Stimulated activated naive B cell treated with anti-CD40 and anti-IgM and Interleukin-4, amounts not matched to agents 10 μg/mL and 1 μg/mL and 100 μg/mL, for 72 hours (primary cell): ENCODE measurements at regions not wholly inside any gene's neighbourhood (a gene's known extent, or its start where the extent isn't known, plus 50 kb on each side); places are given as distances from the start of the nearest gene placed in this dataset.
"Not testable (repeated sequence)": the region's sequence is repeated elsewhere in the genome, so short reads cannot be mapped to it uniquely, and the experiment has no call there.

Experiments used
- ATAC-seq, 2 donors: fragments of 150-1000 bp; cut with Tn5 transposase; replicated peaks; 2 replicates each; pipeline ENCODE4 v1.10.0; 2021; ENCODE audit warnings: moderate library complexity in 1 of 2
- DNase-seq: peaks from one replicate; pipeline ENCODE4 v3.0.0; 2021
- H3K27ac Mint-ChIP-seq: one replicate; pipeline ENCODE4 v1.8.0; 2022; ENCODE audit warnings: mild to moderate bottlenecking, mixed read lengths
- H3K27me3 Mint-ChIP-seq, 2 donors: one replicate each; pipeline ENCODE4 v1.8.0; 2022; ENCODE audit warnings: mixed read lengths in 2 of 2
- H3K36me3 Mint-ChIP-seq, 2 donors: one replicate each; pipeline ENCODE4 v1.8.0; 2022; ENCODE audit warnings: mixed read lengths in 2 of 2, mild to moderate bottlenecking in 1 of 2
- H3K4me1 Mint-ChIP-seq, 2 donors: one replicate each; pipeline ENCODE4 v1.8.0; 2022; ENCODE audit warnings: mixed read lengths in 2 of 2, mild to moderate bottlenecking in 1 of 2
- H3K4me3 Mint-ChIP-seq, 2 donors: one replicate each; pipeline ENCODE4 v1.8.0; 2022; ENCODE audit warnings: mild to moderate bottlenecking in 2 of 2, mixed read lengths in 2 of 2, moderate library complexity in 1 of 2
- H3K9me3 Mint-ChIP-seq, 2 donors: one replicate each; pipeline ENCODE4 v1.8.0; 2022; ENCODE audit warnings: mixed read lengths in 2 of 2, mild to moderate bottlenecking in 1 of 2

DNA sequence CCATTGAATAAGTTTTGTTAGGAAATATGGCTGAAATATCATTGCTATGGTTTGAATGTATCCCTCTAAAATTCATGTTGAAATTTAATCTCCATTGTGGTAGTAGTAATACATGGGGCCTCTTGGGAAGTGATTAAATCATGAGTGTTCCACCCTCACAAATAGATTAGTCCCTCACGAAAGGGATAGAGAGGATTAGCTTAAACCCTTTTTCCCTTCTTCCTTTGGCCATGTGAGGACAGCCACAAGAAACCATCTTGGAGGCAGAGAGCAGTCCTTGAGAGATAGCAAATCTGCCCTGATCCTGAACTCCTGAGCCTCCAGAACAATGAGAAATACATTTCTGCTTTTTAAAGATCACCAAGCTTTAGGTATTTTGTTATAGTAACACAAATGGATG lies 274.2 kb downstream of the CDH19 start:
- Mint-ChIP-seq H3K27ac (no peak overlapping the region), H3K4me1 (no peaks in the 10 kb centered on the region), H3K27me3 (no peaks in the 10 kb centered on the region), H3K36me3 (no peaks in the 10 kb centered on the region), H3K4me3 (no peak overlapping the region), H3K9me3 (peaks cover 2 to 3% of the 10 kb centered on the region in 2 donors)
- DNase-seq = no peak
- ATAC-seq = no peak

DNA sequence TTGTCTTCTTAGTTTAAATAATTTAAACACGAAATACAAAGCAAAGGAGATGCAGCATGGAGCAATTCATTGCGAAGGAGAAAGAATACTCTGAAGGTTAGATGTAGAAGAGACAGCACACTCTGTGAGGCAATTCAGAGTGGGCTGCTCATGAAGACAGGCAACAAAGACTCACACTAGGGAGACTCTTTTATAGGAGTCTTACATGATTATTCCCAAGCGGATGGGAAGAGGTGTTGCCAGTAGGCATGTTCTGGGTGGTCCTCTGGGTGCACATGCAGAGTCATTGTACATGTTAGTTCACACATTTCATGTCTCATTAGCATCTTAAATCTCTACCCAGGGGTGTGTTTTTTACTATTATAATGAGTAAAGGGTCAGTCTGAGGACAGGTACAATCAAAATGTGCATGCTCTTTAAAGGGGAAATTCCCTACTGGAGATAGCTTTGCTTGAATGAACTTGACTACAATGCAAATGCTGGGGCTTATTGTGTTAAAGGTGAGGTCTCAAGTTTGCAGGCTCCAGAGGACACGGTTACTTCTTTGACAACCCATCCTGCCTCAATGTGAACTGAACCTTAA lies 275.5 kb downstream of the CDH19 start:
- ATAC-seq (no peak), DNase-seq (no peak)
- peaks cover 2 to 3% of the 10 kb centered on the region in 2 donors for H3K9me3 Mint-ChIP-seq
- H3K27ac Mint-ChIP-seq = no peak overlapping the region
- no peaks in the 10 kb centered on the region for H3K4me1 Mint-ChIP-seq
- H3K36me3 Mint-ChIP-seq = no peaks in the 10 kb centered on the region
- no peaks in the 10 kb centered on the region for H3K27me3 Mint-ChIP-seq
- H3K4me3 Mint-ChIP-seq = no peak overlapping the region

DNA sequence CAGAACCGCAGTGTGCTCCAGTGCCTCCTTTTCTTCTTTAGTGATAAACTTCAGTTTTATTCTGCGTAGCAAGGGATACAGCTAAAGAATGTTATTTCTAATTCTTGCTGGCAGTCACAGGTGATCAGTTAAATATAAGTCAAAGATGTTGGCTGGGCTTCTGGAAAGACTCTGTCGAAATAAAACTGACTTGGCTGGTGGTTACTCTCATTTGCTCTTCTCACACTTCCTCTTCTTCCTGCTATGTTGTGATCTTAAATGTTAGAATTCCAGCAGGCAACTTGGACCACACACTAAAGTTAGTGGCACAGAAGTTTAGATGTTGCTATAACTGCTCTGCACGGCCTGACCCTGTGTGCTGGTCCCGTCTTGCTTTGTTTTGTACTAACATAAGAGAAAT lies 278.6 kb downstream of the CDH19 start:
- no peak for ATAC-seq
- no peak overlapping the region for H3K4me3 Mint-ChIP-seq
- H3K4me1 Mint-ChIP-seq = no peaks in the 10 kb centered on the region
- H3K36me3 Mint-ChIP-seq = no peaks in the 10 kb centered on the region
- DNase-seq = no peak
- H3K9me3 Mint-ChIP-seq = peaks cover 2 to 3% of the 10 kb centered on the region in 2 donors
- H3K27ac Mint-ChIP-seq = no peak overlapping the region
- no peaks in the 10 kb centered on the region for H3K27me3 Mint-ChIP-seq

DNA sequence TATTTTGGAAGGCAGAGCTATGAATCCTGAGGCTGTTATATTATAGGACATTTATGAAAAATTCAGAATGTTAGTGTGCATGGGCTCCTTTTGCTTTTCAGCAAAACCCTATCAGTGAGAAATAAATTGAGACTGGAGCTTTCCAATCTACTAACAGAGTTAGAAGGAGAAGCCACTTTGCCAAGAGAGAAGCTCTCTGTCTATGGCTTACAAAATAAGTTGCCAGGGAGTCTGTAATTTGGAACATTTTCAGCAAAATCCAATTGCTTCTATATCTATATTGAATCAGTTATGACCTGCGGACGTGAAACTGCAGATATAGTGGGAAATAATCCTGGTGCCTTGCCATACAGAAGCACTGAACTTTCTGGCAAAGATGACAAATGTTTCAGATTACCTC lies 279.3 kb downstream of the CDH19 start:
- DNase-seq (no peak), ATAC-seq (no peak)
- peaks cover 2 to 3% of the 10 kb centered on the region in 2 donors for H3K9me3 Mint-ChIP-seq
- no peak overlapping the region for H3K4me3 Mint-ChIP-seq
- H3K27me3 Mint-ChIP-seq = no peaks in the 10 kb centered on the region
- no peaks in the 10 kb centered on the region for H3K36me3 Mint-ChIP-seq
- H3K4me1 Mint-ChIP-seq = no peaks in the 10 kb centered on the region
- no peak overlapping the region for H3K27ac Mint-ChIP-seq

DNA sequence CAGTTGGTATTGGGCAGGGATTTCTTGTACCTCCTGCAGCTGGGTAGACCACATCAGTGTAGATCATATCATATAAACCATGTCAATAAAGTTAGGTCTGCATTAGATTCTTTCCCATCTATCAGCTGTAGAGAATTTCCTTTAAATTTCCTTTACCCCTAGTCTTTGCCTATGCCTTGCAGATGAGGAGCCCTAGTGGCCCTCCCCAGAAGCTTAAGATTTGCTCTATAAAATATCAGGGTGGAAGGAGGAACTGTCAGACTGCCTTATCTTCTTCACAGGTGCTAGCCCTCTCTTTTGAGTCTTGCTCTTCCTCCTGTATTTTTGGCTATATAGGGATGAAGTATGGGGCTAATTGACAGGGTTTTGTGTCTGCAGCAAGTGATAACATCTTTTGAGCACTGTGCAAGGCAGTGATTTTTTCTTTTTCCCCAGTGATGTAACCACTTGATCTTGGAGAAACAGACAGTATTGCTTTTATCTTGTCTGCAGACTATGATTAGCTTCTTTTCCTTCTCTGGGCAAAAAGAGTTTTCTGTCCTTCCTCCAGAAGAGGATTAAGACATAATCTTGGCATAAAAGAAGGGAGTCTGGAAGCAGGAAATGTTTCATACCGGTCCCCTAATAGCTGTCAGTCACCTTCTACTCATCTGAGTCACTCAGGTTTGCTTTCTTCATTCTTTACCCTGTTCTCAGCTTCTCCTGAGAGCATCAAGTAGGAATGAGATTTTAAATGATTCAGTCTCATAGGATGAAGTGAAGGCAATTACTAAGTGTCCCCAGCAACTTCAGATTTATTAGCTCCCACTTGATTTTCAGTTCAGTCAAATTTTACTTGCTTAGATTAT lies 286.4 kb downstream of the CDH19 start:
- Mint-ChIP-seq H3K27ac (no peak overlapping the region), H3K9me3 (no peaks in the 10 kb centered on the region), H3K4me3 (no peak overlapping the region), H3K36me3 (no peaks in the 10 kb centered on the region), H3K4me1 (no peaks in the 10 kb centered on the region), H3K27me3 (no peaks in the 10 kb centered on the region)
- ATAC-seq = no peak
- DNase-seq = no peak

DNA sequence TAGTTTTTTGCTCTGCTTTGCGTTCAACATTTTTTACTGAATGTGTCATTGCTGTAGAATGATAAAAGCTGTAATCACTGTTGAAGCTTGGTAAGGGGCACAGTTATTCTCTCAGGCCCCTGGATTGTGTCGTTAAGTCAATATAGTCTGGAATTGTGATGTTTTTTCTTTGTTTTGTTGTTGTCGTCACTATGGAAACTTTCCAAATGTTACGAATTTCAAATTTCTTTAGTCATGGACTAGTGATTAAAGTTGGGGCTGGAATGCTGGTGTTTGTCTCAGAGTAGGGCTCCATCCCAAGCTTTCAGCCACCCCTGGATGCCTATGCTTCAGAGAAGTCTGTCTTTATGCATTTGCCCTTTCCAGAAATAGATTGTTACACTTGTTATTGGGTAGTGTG lies 287.2 kb downstream of the CDH19 start:
- Mint-ChIP-seq H3K36me3 (no peaks in the 10 kb centered on the region), H3K27me3 (no peaks in the 10 kb centered on the region), H3K27ac (no peak overlapping the region), H3K4me1 (no peaks in the 10 kb centered on the region), H3K9me3 (no peaks in the 10 kb centered on the region), H3K4me3 (no peak overlapping the region)
- no peak for ATAC-seq
- DNase-seq = no peak

DNA sequence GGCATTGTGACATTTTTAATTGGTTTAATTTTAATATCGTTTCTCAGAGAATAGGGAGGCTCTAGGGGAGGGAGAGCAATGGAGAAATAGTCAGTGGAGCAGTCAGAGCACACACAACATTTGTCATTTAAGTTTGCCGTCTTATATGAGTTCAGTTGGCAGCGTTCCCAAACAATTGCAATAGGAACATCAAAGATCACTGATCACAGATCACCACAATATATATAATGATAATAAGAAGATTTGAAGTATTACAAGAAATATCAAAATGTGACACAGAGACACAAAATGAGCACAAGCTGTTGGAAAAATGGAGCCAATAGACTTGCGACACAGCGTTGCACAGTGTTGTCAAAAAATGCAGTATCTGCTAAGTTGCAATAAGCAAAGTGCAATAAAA lies 303.7 kb downstream of the CDH19 start:
- ATAC-seq = no peak
- H3K27me3 Mint-ChIP-seq = no peaks in the 10 kb centered on the region
- H3K4me3 Mint-ChIP-seq = no peak overlapping the region
- no peak overlapping the region for H3K27ac Mint-ChIP-seq
- H3K9me3 Mint-ChIP-seq = no peaks in the 10 kb centered on the region
- no peak for DNase-seq
- no peaks in the 10 kb centered on the region for H3K36me3 Mint-ChIP-seq
- no peaks in the 10 kb centered on the region for H3K4me1 Mint-ChIP-seq

DNA sequence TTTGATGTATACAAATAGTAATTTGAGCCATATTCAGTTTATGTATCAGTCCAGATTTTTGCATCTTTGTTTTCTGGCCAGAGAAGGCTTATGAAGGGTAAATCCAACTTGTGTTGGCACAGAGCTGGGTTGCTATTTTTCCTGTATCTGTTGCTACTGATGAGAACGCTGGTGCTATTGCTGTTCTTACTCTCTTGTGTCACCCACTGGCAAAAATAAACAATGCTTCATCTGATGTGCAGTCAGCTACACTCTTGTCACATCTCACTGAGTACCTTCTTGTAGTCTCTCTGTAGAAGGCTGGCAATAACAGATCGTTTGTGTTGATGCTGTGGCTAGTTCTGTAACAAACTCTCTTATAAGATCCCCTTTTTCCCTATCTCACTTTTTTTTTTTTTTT lies 323.4 kb downstream of the CDH19 start:
- Mint-ChIP-seq H3K4me3 (no peak overlapping the region), H3K4me1 (no peaks in the 10 kb centered on the region), H3K9me3 (peaks cover 0 to 4% of the 10 kb centered on the region in 2 donors), H3K27ac (no peak overlapping the region), H3K27me3 (no peaks in the 10 kb centered on the region), H3K36me3 (no peaks in the 10 kb centered on the region)
- no peak for ATAC-seq
- DNase-seq = no peak

DNA sequence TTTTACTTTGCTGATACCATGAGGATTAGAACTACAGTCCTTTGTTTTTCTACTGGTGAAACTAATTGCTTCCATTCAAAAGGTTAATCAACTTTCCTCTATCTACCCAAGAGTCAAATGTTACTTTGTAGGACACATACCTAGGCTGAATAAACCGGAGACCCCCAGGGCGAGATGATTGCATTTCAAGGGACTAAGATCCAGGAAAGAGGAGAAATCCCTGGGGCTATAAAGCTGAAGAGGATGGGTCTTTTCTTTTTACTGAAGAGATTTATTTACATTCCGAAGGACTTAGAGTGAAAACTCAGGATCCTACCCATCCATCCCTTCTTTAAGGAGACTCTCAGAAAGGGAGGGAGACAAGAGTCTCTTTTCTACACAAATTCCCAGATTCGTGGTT lies 331.9 kb downstream of the CDH19 start:
- ATAC-seq = no peak

DNA sequence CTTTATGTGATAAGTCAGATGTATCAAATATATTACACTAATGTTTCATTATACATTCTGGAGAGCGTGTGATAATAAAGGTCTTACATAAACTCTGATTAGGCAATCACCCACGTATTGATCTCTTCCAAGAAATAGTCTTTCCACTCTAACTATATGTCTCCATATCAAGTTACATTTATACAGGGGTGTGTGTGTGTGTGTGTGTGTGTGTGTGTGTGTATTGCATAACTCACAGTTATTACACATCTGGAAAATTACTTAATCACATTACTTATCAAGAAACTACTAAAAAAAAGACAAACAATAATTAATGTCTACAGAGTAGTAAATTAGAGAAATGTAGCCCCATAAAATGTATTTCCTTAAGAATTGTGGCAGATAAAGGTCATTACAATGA lies 339.8 kb downstream of the CDH19 start:
- no peak for ATAC-seq
- Mint-ChIP-seq H3K9me3 (peaks cover 1 to 6% of the 10 kb centered on the region in 2 donors), H3K4me1 (no peaks in the 10 kb centered on the region), H3K27me3 (no peaks in the 10 kb centered on the region), H3K36me3 (no peaks in the 10 kb centered on the region), H3K4me3 (no peak overlapping the region), H3K27ac (no peak overlapping the region)
- DNase-seq = no peak

More for the DNA sequence above, 331.9 kb downstream of the CDH19 start:
- H3K4me1 Mint-ChIP-seq = no peaks in the 10 kb centered on the region
- H3K27ac Mint-ChIP-seq = no peak overlapping the region
- H3K9me3 Mint-ChIP-seq = peaks cover 3 to 14% of the 10 kb centered on the region in 2 donors
- H3K36me3 Mint-ChIP-seq = no peaks in the 10 kb centered on the region
- no peak overlapping the region for H3K4me3 Mint-ChIP-seq
- DNase-seq = no peak
- H3K27me3 Mint-ChIP-seq = no peaks in the 10 kb centered on the region

DNA sequence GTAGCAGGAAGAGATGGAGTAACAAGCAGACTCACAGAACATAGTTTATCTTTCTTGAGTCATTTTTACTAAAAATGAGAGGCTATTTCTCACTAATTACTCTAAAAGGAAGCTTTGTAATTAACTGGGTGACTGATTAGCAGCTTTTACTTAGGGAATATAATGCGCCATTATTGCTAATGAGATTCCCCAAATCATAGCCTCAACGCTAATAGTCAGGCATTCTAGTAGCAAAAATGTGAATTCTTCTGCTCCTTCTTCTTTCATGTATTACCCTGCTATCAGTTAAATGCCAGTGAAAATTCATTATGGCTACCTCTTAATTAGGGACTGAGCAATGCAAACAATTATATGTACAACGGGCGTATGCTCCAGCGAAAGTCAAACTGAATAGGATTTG lies 349.8 kb downstream of the CDH19 start:
- ATAC-seq = no peak
- H3K27me3 Mint-ChIP-seq = no peaks in the 10 kb centered on the region
- DNase-seq = no peak
- peaks cover 3 to 4% of the 10 kb centered on the region in 2 donors for H3K9me3 Mint-ChIP-seq
- H3K36me3 Mint-ChIP-seq = no peaks in the 10 kb centered on the region
- H3K4me1 Mint-ChIP-seq = no peaks in the 10 kb centered on the region
- no peak overlapping the region for H3K27ac Mint-ChIP-seq
- no peak overlapping the region for H3K4me3 Mint-ChIP-seq

DNA sequence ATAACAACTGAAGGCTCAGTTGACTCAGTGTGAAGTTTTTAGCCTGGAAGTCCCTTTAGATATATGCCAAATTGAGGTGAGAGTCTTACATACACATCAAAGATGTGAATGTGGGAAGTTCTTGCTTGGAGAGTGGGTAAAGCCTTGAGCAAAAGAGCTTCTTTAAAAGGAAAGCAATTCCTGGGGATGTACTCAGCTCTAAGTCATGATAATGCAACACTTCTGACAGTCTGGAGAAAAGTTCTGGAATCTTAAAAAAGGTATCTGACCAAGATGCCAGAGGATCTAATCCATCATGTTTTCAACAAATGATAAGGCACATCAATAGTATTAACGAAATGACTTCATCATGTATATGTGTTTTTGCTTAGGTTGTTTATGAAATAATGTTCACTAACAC lies 351.2 kb downstream of the CDH19 start:
- no peaks in the 10 kb centered on the region for H3K4me1 Mint-ChIP-seq
- H3K27ac Mint-ChIP-seq = no peak overlapping the region

DNA sequence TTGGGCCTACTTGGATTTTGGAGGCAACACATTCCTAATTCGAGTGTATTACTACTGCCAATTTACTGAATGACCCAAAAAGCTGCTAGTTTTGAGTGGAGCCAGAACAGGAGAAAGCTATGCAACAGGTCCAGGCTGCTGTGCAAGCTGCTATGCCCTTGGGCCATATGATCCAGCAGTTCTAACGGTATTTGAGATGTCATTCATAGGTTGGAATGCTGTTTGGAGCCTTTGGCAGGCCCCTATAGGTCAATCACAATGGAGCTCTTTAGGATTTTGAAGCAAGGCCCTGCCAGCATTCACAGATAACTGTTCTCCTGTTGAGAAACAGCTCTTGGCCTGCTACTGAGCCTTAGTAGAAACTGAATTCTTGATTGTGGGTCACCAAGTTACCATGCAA lies 368.7 kb downstream of the CDH19 start:
- H3K27ac Mint-ChIP-seq = no peak overlapping the region
- DNase-seq (no peak), ATAC-seq (no peak)
- no peaks in the 10 kb centered on the region for H3K27me3 Mint-ChIP-seq
- H3K4me3 Mint-ChIP-seq = no peak overlapping the region
- no peaks in the 10 kb centered on the region for H3K36me3 Mint-ChIP-seq
- peaks cover 0 to 5% of the 10 kb centered on the region in 2 donors for H3K9me3 Mint-ChIP-seq
- H3K4me1 Mint-ChIP-seq = no peaks in the 10 kb centered on the region

More for the DNA sequence above, 351.2 kb downstream of the CDH19 start:
- DNase-seq (no peak), ATAC-seq (no peak)
- peaks cover under 1% of the 10 kb centered on the region in 2 donors for H3K9me3 Mint-ChIP-seq
- no peaks in the 10 kb centered on the region for H3K36me3 Mint-ChIP-seq
- H3K4me3 Mint-ChIP-seq = no peak overlapping the region
- no peaks in the 10 kb centered on the region for H3K27me3 Mint-ChIP-seq

DNA sequence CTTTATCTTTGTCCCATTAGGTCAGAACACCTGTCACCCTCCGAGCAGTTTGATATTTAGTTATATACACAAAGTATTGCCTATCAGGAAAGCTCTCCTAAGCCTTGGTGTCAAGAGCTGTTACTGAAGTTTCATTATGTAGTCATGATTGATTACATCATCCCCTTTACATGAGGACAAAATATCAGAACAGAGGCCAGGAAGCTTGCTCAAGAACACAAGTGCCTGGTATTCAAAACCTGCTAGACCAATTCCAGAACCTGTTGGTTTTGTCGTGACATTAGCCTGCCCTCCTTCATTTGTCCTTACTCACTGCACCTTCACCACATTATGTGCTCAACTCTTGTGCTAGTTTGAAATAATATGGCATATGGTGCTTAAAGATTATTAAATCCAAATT lies 377.1 kb downstream of the CDH19 start:
- ATAC-seq (no peak), DNase-seq (no peak)
- Mint-ChIP-seq H3K4me1 (no peaks in the 10 kb centered on the region), H3K27ac (no peak overlapping the region), H3K9me3 (peaks cover 4 to 7% of the 10 kb centered on the region in 2 donors), H3K4me3 (no peak overlapping the region), H3K36me3 (no peaks in the 10 kb centered on the region), H3K27me3 (no peaks in the 10 kb centered on the region)

DNA sequence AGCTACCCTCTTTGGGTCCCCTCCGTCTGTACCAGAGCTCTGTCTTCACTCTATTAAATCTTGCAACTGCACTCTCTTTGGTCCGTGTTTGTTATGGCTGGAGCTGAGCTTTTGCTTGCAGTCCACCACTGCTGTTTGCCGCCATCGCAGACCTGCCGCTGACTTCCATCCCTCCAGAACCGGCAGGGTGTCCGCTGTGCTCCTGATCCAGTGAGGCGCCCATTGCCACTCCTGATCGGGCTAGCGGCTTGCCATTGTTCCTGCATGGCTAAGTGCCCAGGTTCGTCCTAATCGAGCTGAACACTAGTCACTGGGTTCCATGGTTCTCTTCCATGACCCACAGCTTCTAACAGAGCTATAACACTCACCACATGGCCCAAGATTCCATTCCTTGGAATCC lies 380.6 kb downstream of the CDH19 start:
- not testable (repeated sequence) for ATAC-seq, H3K9me3 Mint-ChIP-seq, H3K27me3 Mint-ChIP-seq, H3K36me3 Mint-ChIP-seq, DNase-seq, H3K27ac Mint-ChIP-seq, H3K4me1 Mint-ChIP-seq, H3K4me3 Mint-ChIP-seq
